HCT116 (cell line): ENCODE measurements at regions not wholly inside any gene's neighbourhood (a gene's known extent, or its start where the extent isn't known, plus 50 kb on each side); places are given as distances from the start of the nearest gene placed in this dataset.
"Not testable (repeated sequence)": the region's sequence is repeated elsewhere in the genome, so short reads cannot be mapped to it uniquely, and the experiment has no call there.

Experiments used
- ATAC-seq: fragments of 200-7000 bp; cut with Tn5 transposase; 2 replicates; pipeline ENCODE4 v1.9.1; 2020; ENCODE audit warnings: mild to moderate bottlenecking, moderate library complexity
- BruUV-seq: library from RNA; stranded (reverse); fragments of 400-500 nt; replicated peaks from 2 replicates; lab custom pipeline; 2021; lab: Mats Ljungman, UMichigan
- CTCF ChIA-PET: fragments of 300-600 bp; sonication (Branson Sonifier 250); formaldehyde crosslinking; loops from one replicate; lab custom pipeline; 2021; ENCODE audit warnings: antibody characterized with exemption; lab: Charles Lee
- POLR2A ChIA-PET: fragments of 300-600, 350-600 bp; sonication (Branson Sonifier 250); formaldehyde crosslinking; loops from one replicate; lab custom pipeline; 2021; ENCODE audit warnings: antibody characterized with exemption; lab: Charles Lee
- RAD21 ChIA-PET, 2 experiments: fragments of 300-600 bp; sonication (Branson Sonifier 250); formaldehyde crosslinking; loops; one replicate each; lab custom pipeline; 2023; ENCODE audit warnings: low total read pairs in 2 of 2; ENCODE audit not compliant: uncharacterized antibody in 2 of 2, unreplicated experiment in 2 of 2, low non-redundant PET in 1 of 2; lab: Charles Lee
- DNase-seq: peaks from one replicate; pipeline ENCODE4 v3.0.0-alpha.2; 2010; ENCODE audit warnings: low read depth, low spot score
- H2AFZ ChIP-seq: fragments of 200-600 bp; shearing (Covaris generic), sonication (generic); 2 replicates; pipeline ENCODE4 v1.6.1; 2017; ENCODE audit warnings: low read depth, mixed run types, mixed read lengths, antibody characterized with exemption, low read length; ENCODE audit not compliant: poor library complexity, severe bottlenecking
- H3K27ac ChIP-seq: 2 replicates; pipeline ENCODE4 v1.5.1; 2012; ENCODE audit warnings: low read depth, low read length
- H3K27me3 ChIP-seq: fragments of 200-600 bp; sonication (generic); 2 replicates; pipeline ENCODE4 v1.6.1; 2016; ENCODE audit warnings: mixed run types, low read length, mixed read lengths; ENCODE audit not compliant: insufficient read depth
- H3K36me3 ChIP-seq, 2 experiments: fragments of 200-500 bp in 1 of 2; fragments of 200-600 bp in 1 of 2; sonication (Bioruptor generic) in 1 of 2; sonication (generic) in 1 of 2; 2 replicates each; pipeline versions ENCODE4 v1.5.1 to v1.6.1; 2014 to 2016; ENCODE audit warnings: low read length in 2 of 2, inconsistent platforms in 1 of 2, mixed read lengths in 1 of 2, mixed run types in 1 of 2; ENCODE audit not compliant: insufficient read depth in 2 of 2, control insufficient read depth in 1 of 2
- H3K4me1 ChIP-seq, 2 experiments: fragments of 200-600 bp in 1 of 2; sonication (generic) in 1 of 2; 2 replicates each; pipeline versions ENCODE4 v1.5.1 to v1.6.1; 2012 to 2017; ENCODE audit warnings: low read length in 2 of 2, inconsistent platforms in 1 of 2, mild to moderate bottlenecking in 1 of 2, mixed read lengths in 1 of 2, mixed run types in 1 of 2, moderate library complexity in 1 of 2; ENCODE audit not compliant: insufficient read depth in 2 of 2, control insufficient read depth in 1 of 2
- H3K4me2 ChIP-seq: fragments of 200-600 bp; sonication (generic); 2 replicates; pipeline ENCODE4 v1.6.1; 2017; ENCODE audit warnings: mixed run types, low read length, mixed read lengths
- H3K4me3 ChIP-seq, 2 experiments: fragments of 200-600 bp in 1 of 2; sonication (generic) in 1 of 2; replicated peaks in 1 of 2; 2 replicates each; pipeline ENCODE4 v1.5.1; 2011 to 2016; ENCODE audit warnings: low read length in 2 of 2, control low read depth in 1 of 2, low read depth in 1 of 2, mild to moderate bottlenecking in 1 of 2, mixed read lengths in 1 of 2, mixed run types in 1 of 2
- H3K79me2 ChIP-seq: fragments of 200-600 bp; sonication (generic); 2 replicates; pipeline ENCODE4 v1.6.1; 2017; ENCODE audit warnings: mild to moderate bottlenecking, mixed run types, low read length, moderate library complexity, mixed read lengths; ENCODE audit not compliant: insufficient read depth
- H3K9ac ChIP-seq: fragments of 200-600 bp; sonication (generic); 2 replicates; pipeline ENCODE4 v1.6.1; 2016; ENCODE audit warnings: low read length, mixed read lengths
- H3K9me2 ChIP-seq: fragments of 200-600 bp; sonication (generic), shearing (Covaris generic); 2 replicates; pipeline ENCODE4 v1.6.1; 2017; ENCODE audit warnings: mixed run types, mild to moderate bottlenecking, moderate library complexity; ENCODE audit not compliant: insufficient read depth
- H3K9me3 ChIP-seq, 2 experiments: fragments of 200-500 bp in 1 of 2; fragments of 200-600 bp in 1 of 2; sonication (Bioruptor generic) in 1 of 2; sonication (generic) in 1 of 2; 2 replicates each; pipeline ENCODE4 v1.6.1; 2014 to 2017; ENCODE audit warnings: low read length in 2 of 2, mixed read lengths in 2 of 2, inconsistent platforms in 1 of 2, low read depth in 1 of 2, mild to moderate bottlenecking in 1 of 2, mixed run types in 1 of 2, moderate library complexity in 1 of 2; ENCODE audit not compliant: control insufficient read depth in 1 of 2, insufficient read depth in 1 of 2
- H4K20me1 ChIP-seq: fragments of 200-600 bp; sonication (generic), shearing (Covaris generic); 2 replicates; pipeline ENCODE4 v1.6.1; 2017; ENCODE audit warnings: mixed run types, mild to moderate bottlenecking, moderate library complexity; ENCODE audit not compliant: insufficient read depth
- ATF3 ChIP-seq: IDR thresholded peaks from 2 replicates; pipeline ENCODE4 v1.6.1; 2012
- CBX3 ChIP-seq: IDR thresholded peaks from 2 replicates; pipeline ENCODE4 v1.6.1; 2012; ENCODE audit warnings: low read depth
- CEBPB ChIP-seq: IDR thresholded peaks from 2 replicates; pipeline ENCODE4 v1.6.1; 2012; ENCODE audit warnings: low read depth
- EZH2phosphoT487 ChIP-seq: fragments of 200-600 bp; IDR thresholded peaks from 2 replicates; pipeline ENCODE4 v1.6.1; 2018; ENCODE audit warnings: antibody characterized with exemption, borderline replicate concordance
- FOSL1 ChIP-seq: IDR thresholded peaks from 2 replicates; pipeline ENCODE4 v1.6.1; 2012; ENCODE audit warnings: low read depth
- JUND ChIP-seq: IDR thresholded peaks from 2 replicates; pipeline ENCODE4 v1.6.1; 2012
- MAX ChIP-seq: IDR thresholded peaks from 2 replicates; pipeline ENCODE4 v1.6.1; 2012
- POLR2AphosphoS5 ChIP-seq: IDR thresholded peaks from 2 replicates; pipeline ENCODE4 v1.6.1; 2011; ENCODE audit warnings: mild to moderate bottlenecking, low read depth, low read length, moderate library complexity
- RAD21 ChIP-seq: IDR thresholded peaks from 2 replicates; pipeline ENCODE4 v1.6.1; 2012; ENCODE audit warnings: low read depth, mild to moderate bottlenecking
- REST ChIP-seq: IDR thresholded peaks from 2 replicates; pipeline ENCODE4 v1.6.1; 2012; ENCODE audit warnings: low read depth
- SIN3A ChIP-seq: IDR thresholded peaks from 2 replicates; pipeline ENCODE4 v1.6.1; 2012; ENCODE audit warnings: low read depth
- ZBTB33 ChIP-seq: IDR thresholded peaks from 2 replicates; pipeline ENCODE4 v1.6.1; 2011; ENCODE audit warnings: mild to moderate bottlenecking, low read length, moderate library complexity; ENCODE audit not compliant: insufficient replicate concordance; ENCODE audit errors: extremely low read depth
- ZFX ChIP-seq: fragments of 450-650 bp; IDR thresholded peaks from 2 replicates; pipeline ENCODE4 v1.6.1; 2017
- ZNF274 ChIP-seq: fragments of 200-500 bp; sonication (Bioruptor generic); IDR thresholded peaks from 2 replicates; pipeline ENCODE4 v1.6.1; 2014; ENCODE audit warnings: mild to moderate bottlenecking, low read depth, low read length, inconsistent platforms
- intact Hi-C: fragments of 100-400 bp; cut with micrococcal nuclease; formaldehyde crosslinking; loops from 2 replicates; pipeline ENCODE4 v1.10.0; 2022

GRCh38 chr1:113303267-113303666 lies 87.0 kb upstream of the MAGI3 start:
- intact Hi-C loops = no loop called here
- Histone ChIP-seq H4K20me1 (no peaks in the 10 kb centered on the region), H3K27me3 (no peaks in the 10 kb centered on the region), H2AFZ (no peak overlapping the region), H3K4me1 (peaks cover 9 to 12% of the 10 kb centered on the region in 2 experiments; a peak in 3 of 4 replicates), H3K9me2 (no peaks in the 10 kb centered on the region), H3K9me3 (no peaks in the 10 kb centered on the region), H3K4me3 (no peak overlapping the region), H3K27ac (no peak overlapping the region), H3K79me2 (no peaks in the 10 kb centered on the region), H3K36me3 (no peaks in the 10 kb centered on the region), H3K4me2 (no peak overlapping the region), H3K9ac (no peak overlapping the region)
- no peak for DNase-seq
- TF ChIP-seq REST (no peak), POLR2AphosphoS5 (no peak), RAD21 (no peak), ZFX (no peak), EZH2phosphoT487 (no peak), CEBPB (no peak), JUND (no peak), MAX (no peak), FOSL1 (no peak), ZBTB33 (no peak), SIN3A (no peak), ZNF274 (no peak), ATF3 (no peak), CBX3 (no peak)
- ATAC-seq = no peak
- POLR2A ChIA-PET = no interaction called here
- RAD21 ChIA-PET = no interaction called here
- CTCF ChIA-PET = no interaction called here
- BruUV-seq = no TSS peak

GRCh38 chr1:113305029-113305428 lies 85.3 kb upstream of the MAGI3 start:
- CTCF ChIA-PET, H2AFZ ChIP-seq, H3K4me3 ChIP-seq, RAD21 ChIA-PET, H3K36me3 ChIP-seq, H3K9me2 ChIP-seq, H3K9ac ChIP-seq, H3K27me3 ChIP-seq, POLR2A ChIA-PET, ATAC-seq, BruUV-seq, H3K79me2 ChIP-seq, H3K9me3 ChIP-seq, H4K20me1 ChIP-seq, DNase-seq, H3K27ac ChIP-seq, intact Hi-C loops, H3K4me2 ChIP-seq: not testable (repeated sequence)
- peaks cover 13 to 16% of the 10 kb centered on the region in 2 experiments; a peak in 3 of 4 replicates for H3K4me1 ChIP-seq
